ENCODE measurements at regions not wholly inside any gene's neighbourhood (a gene's known extent, or its start where the extent isn't known, plus 50 kb on each side); places are given as distances from the start of the nearest gene placed in this dataset.

DNA sequence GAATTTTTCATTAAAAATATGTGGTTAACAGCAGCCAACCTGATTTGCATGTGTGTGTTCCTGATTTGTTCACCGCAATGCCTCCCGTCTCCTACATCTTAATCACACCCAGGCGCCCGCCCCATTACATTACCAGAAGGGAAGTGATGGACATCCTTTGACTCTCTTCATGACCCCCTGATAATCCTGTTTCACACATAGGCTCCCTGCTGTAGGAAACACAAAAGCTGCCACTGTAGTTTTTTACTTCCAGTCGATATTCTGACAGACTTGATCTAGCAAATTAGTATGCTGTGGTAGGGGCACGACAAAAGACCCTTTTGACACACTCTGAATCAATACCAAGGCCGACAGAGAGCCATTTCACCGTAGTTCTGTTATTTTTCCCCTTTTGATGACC, 287.8 kb upstream of the ISL1 start:
- TF ChIP-seq, protein P1, sequence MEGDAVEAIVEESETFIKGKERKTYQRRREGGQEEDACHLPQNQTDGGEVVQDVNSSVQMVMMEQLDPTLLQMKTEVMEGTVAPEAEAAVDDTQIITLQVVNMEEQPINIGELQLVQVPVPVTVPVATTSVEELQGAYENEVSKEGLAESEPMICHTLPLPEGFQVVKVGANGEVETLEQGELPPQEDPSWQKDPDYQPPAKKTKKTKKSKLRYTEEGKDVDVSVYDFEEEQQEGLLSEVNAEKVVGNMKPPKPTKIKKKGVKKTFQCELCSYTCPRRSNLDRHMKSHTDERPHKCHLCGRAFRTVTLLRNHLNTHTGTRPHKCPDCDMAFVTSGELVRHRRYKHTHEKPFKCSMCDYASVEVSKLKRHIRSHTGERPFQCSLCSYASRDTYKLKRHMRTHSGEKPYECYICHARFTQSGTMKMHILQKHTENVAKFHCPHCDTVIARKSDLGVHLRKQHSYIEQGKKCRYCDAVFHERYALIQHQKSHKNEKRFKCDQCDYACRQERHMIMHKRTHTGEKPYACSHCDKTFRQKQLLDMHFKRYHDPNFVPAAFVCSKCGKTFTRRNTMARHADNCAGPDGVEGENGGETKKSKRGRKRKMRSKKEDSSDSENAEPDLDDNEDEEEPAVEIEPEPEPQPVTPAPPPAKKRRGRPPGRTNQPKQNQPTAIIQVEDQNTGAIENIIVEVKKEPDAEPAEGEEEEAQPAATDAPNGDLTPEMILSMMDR (IDR thresholded peaks at IDR 0.05; ENCODE audit: extremely low read depth, low read depth, low read length) = no peak
- H3K4me1 ChIP-seq (ENCODE audit: insufficient read depth, low read length) = no peaks in the 10 kb centered on the region

DNA sequence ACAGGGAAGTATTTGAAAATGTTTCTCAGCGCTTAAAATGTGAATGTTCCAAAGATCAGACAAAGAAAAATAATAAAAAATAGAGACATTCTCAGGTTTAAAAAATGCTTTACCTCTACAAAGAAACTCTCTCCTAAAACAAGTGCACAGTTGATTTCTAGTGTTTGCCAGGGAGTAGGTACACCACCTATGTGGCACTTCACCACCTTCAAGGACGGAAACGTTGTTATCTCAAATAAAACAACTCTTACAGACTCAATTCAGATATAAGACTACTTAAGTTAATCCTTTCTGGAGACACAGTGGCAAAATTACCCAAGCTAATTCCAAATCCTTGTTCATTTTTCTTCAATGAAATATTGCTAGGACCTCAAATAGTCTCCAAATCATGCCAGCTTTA, 286.4 kb upstream of the ISL1 start:
- H3K27me3 ChIP-seq (ENCODE audit: insufficient read depth, low read length) = no peaks in the 10 kb centered on the region
- H3K79me2 ChIP-seq (ENCODE audit: insufficient read depth, low read length) = no peaks in the 10 kb centered on the region
- no peaks in the 10 kb centered on the region for H3K36me3 ChIP-seq (ENCODE audit: insufficient read depth, low read length)
- H3K4me3 ChIP-seq (ENCODE audit: insufficient read depth, low read length) = no peak overlapping the region
- DNase-seq (ENCODE audit: insufficient read length, low spot score, missing footprints) = no peak
- no peaks in the 10 kb centered on the region for H4K20me1 ChIP-seq (ENCODE audit: insufficient read depth, low read length)
- no peak overlapping the region for H3K27ac ChIP-seq (ENCODE audit: low read depth, low read length)
- no peak overlapping the region for H2AFZ ChIP-seq (ENCODE audit: low read length)
- peaks cover 3% of the 10 kb centered on the region for H3K9me3 ChIP-seq (ENCODE audit: low read depth, low read length)
- no peak overlapping the region for H3K4me2 ChIP-seq (ENCODE audit: insufficient read depth, low read length)
- TF ChIP-seq, protein P1 (IDR thresholded peaks at IDR 0.05; ENCODE audit: extremely low read depth, low read depth, low read length) = no peak
- H3K4me1 ChIP-seq (ENCODE audit: insufficient read depth, low read length) = no peaks in the 10 kb centered on the region

More for the DNA sequence above, 287.8 kb upstream of the ISL1 start:
- H4K20me1 ChIP-seq (ENCODE audit: insufficient read depth, low read length) = no peaks in the 10 kb centered on the region
- no peak for DNase-seq (ENCODE audit: insufficient read length, low spot score, missing footprints)
- no peak overlapping the region for H3K4me2 ChIP-seq (ENCODE audit: insufficient read depth, low read length)
- H3K27ac ChIP-seq (ENCODE audit: low read depth, low read length) = no peak overlapping the region
- no peak overlapping the region for H3K4me3 ChIP-seq (ENCODE audit: insufficient read depth, low read length)
- no peaks in the 10 kb centered on the region for H3K36me3 ChIP-seq (ENCODE audit: insufficient read depth, low read length)
- H3K79me2 ChIP-seq (ENCODE audit: insufficient read depth, low read length) = no peaks in the 10 kb centered on the region
- peaks cover 3% of the 10 kb centered on the region for H3K9me3 ChIP-seq (ENCODE audit: low read depth, low read length)
- H3K27me3 ChIP-seq (ENCODE audit: insufficient read depth, low read length) = no peaks in the 10 kb centered on the region
- no peak overlapping the region for H2AFZ ChIP-seq (ENCODE audit: low read length)

DNA sequence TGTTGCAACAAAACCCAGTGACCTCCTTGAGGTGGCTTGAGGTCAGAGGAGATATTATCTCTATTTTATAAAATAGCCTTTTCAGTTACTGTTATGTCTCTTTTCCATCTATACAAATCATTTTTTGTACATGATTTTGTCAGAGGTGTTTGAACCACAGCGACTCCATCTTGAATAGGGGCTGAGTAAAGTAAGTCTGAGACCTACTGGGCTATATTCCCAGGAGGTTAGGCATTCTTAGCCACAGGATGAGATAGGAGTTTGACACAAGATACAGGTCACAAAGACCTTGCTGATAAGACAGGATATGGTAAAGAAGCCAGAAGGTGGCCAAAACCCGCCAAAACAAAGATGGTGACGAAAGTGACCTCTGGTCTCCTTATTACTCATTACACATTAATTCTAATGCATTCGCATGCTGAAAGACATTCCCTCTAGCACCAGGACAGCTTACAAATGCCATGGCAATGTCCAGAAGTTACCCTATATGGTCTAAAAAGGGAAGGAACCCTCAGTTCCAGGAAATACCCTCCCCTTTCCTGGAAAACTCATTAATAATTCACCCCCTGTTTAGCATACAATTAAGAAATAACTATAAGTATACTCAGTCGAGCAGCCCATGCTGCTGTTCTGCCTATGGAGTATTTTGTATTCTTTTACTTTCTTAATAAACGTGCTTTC, 283.9 kb upstream of the ISL1 start:
- Histone ChIP-seq H3K27ac (ENCODE audit: low read depth, low read length) (no peak overlapping the region), H3K4me2 (ENCODE audit: insufficient read depth, low read length) (no peak overlapping the region), H4K20me1 (ENCODE audit: insufficient read depth, low read length) (no peaks in the 10 kb centered on the region), H2AFZ (ENCODE audit: low read length) (no peak overlapping the region), H3K27me3 (ENCODE audit: insufficient read depth, low read length) (no peaks in the 10 kb centered on the region), H3K79me2 (ENCODE audit: insufficient read depth, low read length) (no peaks in the 10 kb centered on the region), H3K36me3 (ENCODE audit: insufficient read depth, low read length) (no peaks in the 10 kb centered on the region), H3K9me3 (ENCODE audit: low read depth, low read length) (peaks cover 3% of the 10 kb centered on the region), H3K4me1 (ENCODE audit: insufficient read depth, low read length) (no peaks in the 10 kb centered on the region), H3K4me3 (ENCODE audit: insufficient read depth, low read length) (no peak overlapping the region)
- TF ChIP-seq, protein P1 (IDR thresholded peaks at IDR 0.05; ENCODE audit: extremely low read depth, low read depth, low read length) = no peak
- DNase-seq (ENCODE audit: insufficient read length, low spot score, missing footprints) = no peak

DNA sequence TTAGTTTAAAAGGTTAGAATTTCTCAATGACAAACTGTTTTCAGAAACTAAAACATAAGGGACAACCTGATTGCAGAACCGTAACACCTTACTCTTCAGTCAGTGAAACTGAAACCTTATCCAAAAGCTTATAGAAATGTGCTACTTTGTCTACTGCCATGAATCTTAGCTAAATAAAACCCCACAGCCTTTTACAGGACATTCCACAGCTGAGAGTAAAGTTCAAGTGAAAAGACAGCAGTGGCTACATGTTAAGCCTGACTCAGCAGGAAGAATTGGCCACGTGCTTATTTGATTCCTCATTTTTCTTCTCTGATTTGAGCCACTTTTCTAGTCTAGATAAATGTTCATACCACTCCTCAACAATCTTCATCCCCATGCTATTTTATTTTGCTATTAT, 278.7 kb upstream of the ISL1 start:
- Histone ChIP-seq H3K36me3 (ENCODE audit: insufficient read depth, low read length) (no peaks in the 10 kb centered on the region), H3K27me3 (ENCODE audit: insufficient read depth, low read length) (no peaks in the 10 kb centered on the region), H3K4me3 (ENCODE audit: insufficient read depth, low read length) (no peak overlapping the region), H3K9me3 (ENCODE audit: low read depth, low read length) (no peaks in the 10 kb centered on the region), H3K4me1 (ENCODE audit: insufficient read depth, low read length) (no peaks in the 10 kb centered on the region), H4K20me1 (ENCODE audit: insufficient read depth, low read length) (no peaks in the 10 kb centered on the region), H2AFZ (ENCODE audit: low read length) (no peak overlapping the region), H3K27ac (ENCODE audit: low read depth, low read length) (no peak overlapping the region), H3K79me2 (ENCODE audit: insufficient read depth, low read length) (no peaks in the 10 kb centered on the region), H3K4me2 (ENCODE audit: insufficient read depth, low read length) (no peak overlapping the region)
- DNase-seq (ENCODE audit: insufficient read length, low spot score, missing footprints) = no peak
- TF ChIP-seq, protein P1 (IDR thresholded peaks at IDR 0.05; ENCODE audit: extremely low read depth, low read depth, low read length) = no peak

All from osteoblast (primary cell).